Breast epithelium (tissue), 3 donors: ENCODE measurements at regions not wholly inside any gene's neighbourhood (a gene's known extent, or its start where the extent isn't known, plus 50 kb on each side); places are given as distances from the start of the nearest gene placed in this dataset.

Experiments used
- POLR2A ChIP-seq: fragments of 450-650 bp; IDR thresholded peaks from one replicate; pipeline ENCODE4 v1.6.1; 2016; ENCODE audit warnings: antibody characterized with exemption, mild to moderate bottlenecking, moderate library complexity
- POLR2AphosphoS5 ChIP-seq, 3 donors: sonication (generic); formaldehyde crosslinking; IDR thresholded peaks; one replicate each; pipeline ENCODE4 v1.6.1; 2017; ENCODE audit warnings: antibody characterized with exemption in 3 of 3
- TF ChIP-seq, protein P1 (sequence below), 3 donors: fragments of 450-650 bp; IDR thresholded peaks; one replicate each; pipeline ENCODE4 v1.5.1; 2016 to 2017; ENCODE audit warnings: antibody characterized with exemption in 3 of 3, mild to moderate bottlenecking in 3 of 3, moderate library complexity in 3 of 3

DNA sequence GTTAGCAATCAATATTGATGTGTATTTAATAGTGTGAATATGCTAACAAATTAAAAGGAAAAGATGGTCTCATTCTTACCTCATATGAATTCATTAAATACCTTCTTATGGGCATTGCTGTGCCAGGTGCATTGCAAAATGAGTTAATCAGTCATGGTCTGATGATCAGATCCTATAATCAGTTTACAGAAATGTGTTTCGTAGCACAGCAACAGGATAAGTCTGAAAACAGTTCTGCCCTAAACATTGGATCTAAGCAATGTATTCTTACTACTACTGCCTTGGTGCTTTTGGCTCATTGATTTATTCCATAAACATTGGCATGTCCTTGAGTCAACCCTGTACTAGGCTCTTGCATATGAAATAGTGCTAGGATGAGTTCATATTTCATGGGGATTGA lies 417.0 kb upstream of the JAG1 start:
- TF ChIP-seq, protein P1, sequence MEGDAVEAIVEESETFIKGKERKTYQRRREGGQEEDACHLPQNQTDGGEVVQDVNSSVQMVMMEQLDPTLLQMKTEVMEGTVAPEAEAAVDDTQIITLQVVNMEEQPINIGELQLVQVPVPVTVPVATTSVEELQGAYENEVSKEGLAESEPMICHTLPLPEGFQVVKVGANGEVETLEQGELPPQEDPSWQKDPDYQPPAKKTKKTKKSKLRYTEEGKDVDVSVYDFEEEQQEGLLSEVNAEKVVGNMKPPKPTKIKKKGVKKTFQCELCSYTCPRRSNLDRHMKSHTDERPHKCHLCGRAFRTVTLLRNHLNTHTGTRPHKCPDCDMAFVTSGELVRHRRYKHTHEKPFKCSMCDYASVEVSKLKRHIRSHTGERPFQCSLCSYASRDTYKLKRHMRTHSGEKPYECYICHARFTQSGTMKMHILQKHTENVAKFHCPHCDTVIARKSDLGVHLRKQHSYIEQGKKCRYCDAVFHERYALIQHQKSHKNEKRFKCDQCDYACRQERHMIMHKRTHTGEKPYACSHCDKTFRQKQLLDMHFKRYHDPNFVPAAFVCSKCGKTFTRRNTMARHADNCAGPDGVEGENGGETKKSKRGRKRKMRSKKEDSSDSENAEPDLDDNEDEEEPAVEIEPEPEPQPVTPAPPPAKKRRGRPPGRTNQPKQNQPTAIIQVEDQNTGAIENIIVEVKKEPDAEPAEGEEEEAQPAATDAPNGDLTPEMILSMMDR (IDR thresholded peaks at IDR 0.05), result no peak
- TF ChIP-seq POLR2A (no peak), POLR2AphosphoS5 (IDR thresholded peaks at IDR 0.05) (no peak)
